ENCODE measurements at regions not wholly inside any gene's neighbourhood (a gene's known extent, or its start where the extent isn't known, plus 50 kb on each side); places are given as distances from the start of the nearest gene placed in this dataset.

- H3K27me3 ChIP-seq (ENCODE audit: control insufficient read depth in 2 of 2, insufficient read depth in 2 of 2, low read length in 2 of 2) = no peaks in the 10 kb centered on the region
- H3K79me2 ChIP-seq (ENCODE audit: control insufficient read depth, insufficient read depth, low read length) = no peaks in the 10 kb centered on the region
- FAIRE-seq (no peak), ATAC-seq (no peak), DNase-seq (ENCODE audit: extremely low read depth in 1 of 4, low spot score in 3 of 4) (no peak)
- H2AFZ ChIP-seq (ENCODE audit: low read depth, low read length) = no peak overlapping the region
- no peak overlapping the region for H3K4me2 ChIP-seq (ENCODE audit: insufficient read depth, low read length)
- H3K36me3 ChIP-seq (ENCODE audit: control insufficient read depth, insufficient read depth, low read length) = no peaks in the 10 kb centered on the region
- H3K27ac ChIP-seq (ENCODE audit: extremely low read depth, low read depth, low read length) = no peak overlapping the region
- H3K4me1 ChIP-seq (replicated peaks in 1 of 2; ENCODE audit: control insufficient read depth in 2 of 2, insufficient read depth in 2 of 2, low read length in 2 of 2) = no peaks in the 10 kb centered on the region
- H3K9me3 ChIP-seq (replicated peaks; ENCODE audit: control insufficient read depth, insufficient read depth, low read depth, low read length) = no peaks in the 10 kb centered on the region
- no peaks in the 10 kb centered on the region for H4K20me1 ChIP-seq (replicated peaks; ENCODE audit: control insufficient read depth, insufficient read depth, low read length)
- in situ Hi-C loops (cut with MboI) = no loop called here
- ChIA-PET CTCF (ENCODE audit: low intra/inter-chr PET ratio) (no interaction called here), POLR2A (no interaction called here)
- TF ChIP-seq IRF1 (CRISPR knock-in tag; IDR thresholded peaks at IDR 0.05; ENCODE audit: borderline replicate concordance) = no peak
- TF ChIP-seq, protein P1, sequence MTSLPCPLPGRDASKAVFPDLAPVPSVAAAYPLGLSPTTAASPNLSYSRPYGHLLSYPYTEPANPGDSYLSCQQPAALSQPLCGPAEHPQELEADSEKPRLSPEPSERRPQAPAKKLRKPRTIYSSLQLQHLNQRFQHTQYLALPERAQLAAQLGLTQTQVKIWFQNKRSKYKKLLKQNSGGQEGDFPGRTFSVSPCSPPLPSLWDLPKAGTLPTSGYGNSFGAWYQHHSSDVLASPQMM (CRISPR knock-in tag; IDR thresholded peaks at IDR 0.05) = no peak
- TF ChIP-seq ATF1 (CRISPR knock-in tag; IDR thresholded peaks at IDR 0.05) = no peak
- TF ChIP-seq ATF1 (tag; IDR thresholded peaks at IDR 0.05) = no peak
- no peak for TF ChIP-seq WHSC1 (IDR thresholded peaks at IDR 0.05; ENCODE audit: low read length)
- TF ChIP-seq ARID1B (IDR thresholded peaks at IDR 0.05) = no peak
- no peak for TF ChIP-seq CEBPG (CRISPR knock-in tag; IDR thresholded peaks at IDR 0.05)
- TF ChIP-seq CEBPG (tag; conservative IDR thresholded peaks at IDR 0.05 in 1 of 2, IDR thresholded peaks at IDR 0.05 in 1 of 2) = no peak
- TF ChIP-seq HDAC2 (IDR thresholded peaks at IDR 0.05) = no peak
- no peak for TF ChIP-seq KDM5B (IDR thresholded peaks at IDR 0.05; ENCODE audit: insufficient replicate concordance, low read depth, low read length)
- TF ChIP-seq ZNF655 (CRISPR knock-in tag; IDR thresholded peaks at IDR 0.05) = no peak
- TF ChIP-seq SRSF3 (IDR thresholded peaks at IDR 0.05; ENCODE audit: insufficient read depth, low read length) = no peak
- TF ChIP-seq ATF4 (CRISPR knock-in tag; IDR thresholded peaks at IDR 0.05) = no peak
- no peak overlapping the region for H3K4me3 ChIP-seq
- 0% methylated on average over 4 of the region's 4 CpGs for WGBS (ENCODE audit: insufficient coverage, low coverage, missing lambda C conversion rate)
- intact Hi-C loops (cut with micrococcal nuclease) = no loop called here
- H3K9ac ChIP-seq (ENCODE audit: insufficient read depth in 1 of 2, low read depth in 2 of 2, low read length in 2 of 2) = no peak overlapping the region
- H3K9me1 ChIP-seq (ENCODE audit: control insufficient read depth, insufficient read depth, low read length) = no peaks in the 10 kb centered on the region
- no TSS peak for BruUV-seq (replicated peaks)
Observed at GRCh38 chr15:94081829-94082228, 149.5 kb upstream of the MCTP2 start.

All from K562 (cell line).